SW 1271 (cell line): ENCODE measurements at regions not wholly inside any gene's neighbourhood (a gene's known extent, or its start where the extent isn't known, plus 50 kb on each side); places are given as distances from the start of the nearest gene placed in this dataset.

Experiments
- DNase-seq, 2 experiments: peaks; one replicate each; lab custom pipeline; 2025; lab: John Stamatoyannopoulos, UW

DNA sequence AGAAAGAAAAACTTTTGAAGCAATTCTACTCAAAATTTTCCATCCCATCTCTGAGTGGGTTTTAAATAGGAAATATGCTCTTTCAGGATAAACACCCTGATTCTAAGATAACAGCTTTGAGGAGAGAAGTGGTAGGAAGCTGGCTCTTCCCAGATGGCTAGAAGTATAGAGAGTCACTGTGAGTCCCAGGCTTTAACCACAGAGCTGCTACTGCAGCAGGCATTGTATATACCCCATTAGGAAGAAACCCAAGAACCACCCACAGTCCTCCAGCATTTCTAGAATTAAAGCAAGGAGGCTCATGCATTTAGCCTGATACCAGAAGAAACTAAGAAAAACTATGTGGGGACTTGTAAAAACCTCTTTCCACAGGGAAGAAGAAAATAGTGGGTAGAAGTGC lies 1405.6 kb upstream of the TENM4 start:
- no peak for DNase-seq

- DNase-seq = no peak
Observed at GRCh38 chr11:80844110-80844819, 1403.4 kb upstream of the TENM4 start.

- DNase-seq = no peak
Observed at GRCh38 chr11:80843266-80843974, 1402.6 kb upstream of the TENM4 start.

DNA sequence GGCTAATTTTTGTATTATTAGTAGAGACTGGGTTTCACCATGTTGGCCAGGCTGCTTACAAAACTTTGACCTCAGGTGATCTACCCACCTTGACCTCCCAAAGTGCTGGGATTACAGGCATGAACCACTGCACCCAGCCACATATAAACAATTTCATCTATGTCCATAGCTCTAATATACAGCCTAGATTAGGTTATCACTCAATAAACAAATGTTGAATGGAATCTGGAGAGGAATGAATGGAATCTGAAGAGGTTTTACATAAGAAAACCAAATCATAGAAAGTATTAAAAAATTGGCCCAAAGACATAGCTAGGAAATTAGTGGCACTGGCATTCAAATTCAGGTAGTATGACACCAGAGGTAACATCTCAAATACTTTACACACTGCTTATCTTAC lies 1401.4 kb upstream of the TENM4 start:
- no peak for DNase-seq

GRCh38 chr11:80841675-80842074 lies 1400.8 kb upstream of the TENM4 start:
- DNase-seq = no peak

- DNase-seq = no peak
Observed at GRCh38 chr11:80838153-80838552, 1397.3 kb upstream of the TENM4 start.

- no peak for DNase-seq
Observed at GRCh38 chr11:80837051-80837450, 1396.2 kb upstream of the TENM4 start.

DNA sequence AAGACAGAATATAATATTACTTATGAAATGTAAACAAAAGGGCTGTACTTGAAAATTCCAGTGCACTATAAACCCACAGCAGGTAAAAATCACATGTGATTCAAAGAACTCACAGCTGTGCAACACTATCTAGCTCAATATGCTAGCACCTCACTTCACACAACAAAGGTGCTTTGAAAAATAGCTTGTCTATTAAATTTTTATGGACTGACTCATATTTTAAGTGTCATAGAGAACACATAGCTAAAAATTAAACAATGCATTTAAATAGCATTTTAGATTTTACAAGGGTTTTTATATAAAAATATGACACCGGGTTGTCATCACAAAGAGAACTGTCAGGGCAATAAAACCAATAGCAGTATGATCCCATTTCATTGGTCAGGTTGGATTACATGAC lies 1390.5 kb upstream of the TENM4 start:
- no peak for DNase-seq

- no peak for DNase-seq
Observed at GRCh38 chr11:80827781-80828180, 1387.0 kb upstream of the TENM4 start.

GRCh38 chr11:80826808-80827207 lies 1386.0 kb upstream of the TENM4 start:
- DNase-seq = no peak

- DNase-seq = no peak
Observed at GRCh38 chr11:80822308-80822707, 1381.5 kb upstream of the TENM4 start.

- no peak for DNase-seq
Observed at GRCh38 chr11:80819271-80819670, 1378.4 kb upstream of the TENM4 start.

GRCh38 chr11:80816966-80817365 lies 1376.1 kb upstream of the TENM4 start:
- no peak for DNase-seq

GRCh38 chr11:80816454-80816847 lies 1375.6 kb upstream of the TENM4 start:
- no peak for DNase-seq

GRCh38 chr11:80815752-80816453 lies 1375.1 kb upstream of the TENM4 start:
- DNase-seq = no peak

- no peak for DNase-seq
Observed at GRCh38 chr11:80814813-80815212, 1374.0 kb upstream of the TENM4 start.

DNA sequence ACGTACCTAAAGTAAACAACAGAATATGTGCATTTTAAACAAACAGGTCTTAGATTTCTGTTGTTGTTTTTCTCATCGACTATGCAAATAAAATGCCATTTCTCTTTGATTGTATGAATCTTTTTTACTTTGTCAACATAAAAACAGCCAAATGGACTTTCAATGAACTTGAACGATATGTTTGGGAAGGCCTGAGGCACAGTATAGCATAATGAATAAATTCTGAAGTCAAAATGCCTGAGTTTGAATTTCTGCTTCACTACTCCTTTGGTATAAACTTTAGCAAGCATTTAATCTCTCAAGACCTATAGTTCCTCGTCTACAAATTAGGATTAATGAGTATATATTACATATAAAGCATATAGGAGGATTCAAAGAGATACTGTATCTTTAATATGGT lies 1369.9 kb upstream of the TENM4 start:
- no peak for DNase-seq

GRCh38 chr11:80798174-80798573 lies 1357.3 kb upstream of the TENM4 start:
- no peak for DNase-seq

DNA sequence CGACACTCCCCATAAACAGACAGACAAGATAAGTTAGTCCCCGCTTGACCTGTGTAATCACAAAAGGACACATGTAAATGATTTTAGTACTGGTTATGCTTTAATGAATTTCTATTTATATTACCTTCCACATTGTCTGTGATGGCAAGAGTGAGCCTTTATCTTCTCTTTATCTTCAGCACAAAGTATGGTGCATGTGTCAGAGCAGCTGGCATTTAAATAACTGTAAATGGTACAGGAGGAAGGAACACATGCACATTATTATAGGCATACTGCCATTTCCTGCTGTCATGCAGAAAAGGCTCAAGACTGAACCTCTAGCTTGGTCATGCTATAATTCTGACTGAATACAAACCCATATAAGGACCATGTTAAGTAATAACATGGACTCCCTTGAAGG lies 1342.7 kb upstream of the TENM4 start:
- no peak for DNase-seq

- no peak for DNase-seq
Observed at GRCh38 chr11:80782135-80782885, 1341.5 kb upstream of the TENM4 start.

GRCh38 chr11:80779905-80780605 lies 1339.2 kb upstream of the TENM4 start:
- DNase-seq = no peak

DNA sequence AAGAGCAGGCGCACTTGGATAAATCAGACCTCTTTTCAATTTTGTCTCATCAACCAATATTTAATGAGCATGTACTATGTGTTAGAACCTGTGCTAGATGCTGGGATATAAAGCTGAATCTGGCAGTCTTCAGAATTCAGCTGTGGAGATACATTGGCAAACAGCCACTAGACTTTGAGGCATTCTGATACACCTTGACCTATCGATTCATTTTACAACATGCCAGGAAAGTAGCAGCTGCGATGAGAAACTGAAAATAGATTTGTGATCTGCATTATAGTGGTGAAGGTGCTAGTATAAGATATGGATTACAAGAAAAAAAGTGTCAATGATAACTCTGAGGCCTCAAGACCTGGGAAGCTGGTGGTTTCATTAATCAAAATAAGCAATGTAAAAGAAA lies 1338.1 kb upstream of the TENM4 start:
- DNase-seq = no peak
